ENCODE measurements at regions not wholly inside any gene's neighbourhood (a gene's known extent, or its start where the extent isn't known, plus 50 kb on each side); places are given as distances from the start of the nearest gene placed in this dataset.

GRCh38 chr9:27880635-27881034, 307.4 kb upstream of the C9orf72 start:
- no peak for DNase-seq (ENCODE audit: low read depth)

GRCh38 chr9:27888661-27889295, 315.5 kb upstream of the C9orf72 start:
- no peak for DNase-seq (ENCODE audit: low read depth)

DNA sequence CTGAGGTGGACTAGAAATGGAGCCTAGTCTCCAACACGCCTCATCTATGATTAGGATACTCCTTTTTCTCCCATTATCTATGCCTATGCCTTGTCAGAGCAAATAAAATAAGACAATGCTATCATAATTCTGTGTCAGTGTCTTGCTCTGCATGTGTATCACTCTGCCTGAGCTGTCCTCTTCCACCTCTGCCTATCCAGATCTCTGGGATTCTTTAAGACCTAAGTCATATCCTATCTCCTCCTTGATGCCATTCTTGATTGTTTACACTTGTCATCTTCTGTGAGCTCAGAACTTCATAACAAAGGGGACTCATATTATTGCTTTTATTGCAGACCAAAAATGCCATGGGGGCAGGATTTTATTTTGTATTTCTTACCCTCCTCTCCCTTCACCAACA, 351.2 kb upstream of the C9orf72 start:
- DNase-seq (ENCODE audit: low read depth): peak; percentile 8

DNA sequence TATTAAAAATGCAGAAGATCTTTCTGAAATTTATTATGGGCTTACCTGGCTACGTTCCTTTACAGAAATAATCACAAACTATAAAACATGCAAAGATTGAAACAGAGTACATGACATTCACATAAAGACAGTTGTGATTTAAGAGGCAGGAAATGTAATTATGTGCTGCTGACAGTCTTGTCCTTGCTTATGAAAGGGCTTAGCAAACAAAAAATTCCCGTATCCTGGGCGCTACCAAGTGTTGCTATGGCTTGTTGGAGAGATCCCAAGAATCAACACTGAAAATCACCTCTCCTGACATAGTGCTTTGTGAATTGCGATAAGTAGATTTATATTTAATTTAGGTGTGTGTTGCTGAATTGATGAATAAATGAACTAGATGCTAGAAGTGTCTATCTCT, 352.5 kb upstream of the C9orf72 start:
- no peak for DNase-seq (ENCODE audit: low read depth)

- no peak for DNase-seq (ENCODE audit: low read depth)
These were observed 356.6 kb upstream of the C9orf72 start for GRCh38 chr9:27929841-27930240.

DNA sequence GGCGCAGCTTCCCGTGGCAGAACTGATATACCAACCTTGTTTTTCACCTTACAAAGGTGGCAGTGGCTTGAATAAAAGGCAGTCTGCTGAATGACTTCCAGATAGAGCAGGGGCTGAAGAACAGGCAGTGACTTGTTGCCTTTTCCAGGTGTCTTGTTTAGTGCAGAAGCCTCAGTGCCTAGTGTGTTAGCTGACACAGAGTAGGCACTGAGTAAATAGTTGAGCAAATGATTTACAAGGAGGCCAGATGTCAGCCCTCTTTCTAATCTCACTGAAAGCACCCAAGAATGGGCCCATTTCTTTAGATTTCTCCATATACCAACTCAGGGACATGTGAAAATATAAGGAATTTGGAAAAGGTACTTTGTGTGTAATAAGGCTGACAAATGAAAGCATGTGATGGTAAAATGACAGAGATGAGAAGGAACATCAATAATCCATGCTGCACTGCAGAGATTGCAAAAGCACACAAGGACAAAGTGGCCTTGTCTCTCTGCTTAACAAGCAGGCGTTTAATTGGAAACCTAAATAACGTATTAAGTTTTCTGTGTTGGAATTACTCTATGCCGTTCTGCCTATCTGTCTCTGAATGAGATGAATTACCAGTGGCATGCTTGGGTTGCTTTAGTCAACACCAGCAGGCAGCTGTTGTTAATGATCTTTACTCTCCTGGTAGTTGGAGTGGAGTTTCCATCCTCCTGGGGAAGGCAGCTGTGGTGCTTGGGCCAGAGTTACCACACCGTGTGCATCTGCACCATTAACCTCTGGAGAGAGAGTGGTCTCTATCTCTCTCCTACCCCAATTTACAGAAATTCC, 360.1 kb upstream of the C9orf72 start:
- no peak for DNase-seq (ENCODE audit: low read depth)

- no peak for DNase-seq (ENCODE audit: low read depth)
These were observed 361.2 kb upstream of the C9orf72 start for GRCh38 chr9:27934471-27934870.

DNA sequence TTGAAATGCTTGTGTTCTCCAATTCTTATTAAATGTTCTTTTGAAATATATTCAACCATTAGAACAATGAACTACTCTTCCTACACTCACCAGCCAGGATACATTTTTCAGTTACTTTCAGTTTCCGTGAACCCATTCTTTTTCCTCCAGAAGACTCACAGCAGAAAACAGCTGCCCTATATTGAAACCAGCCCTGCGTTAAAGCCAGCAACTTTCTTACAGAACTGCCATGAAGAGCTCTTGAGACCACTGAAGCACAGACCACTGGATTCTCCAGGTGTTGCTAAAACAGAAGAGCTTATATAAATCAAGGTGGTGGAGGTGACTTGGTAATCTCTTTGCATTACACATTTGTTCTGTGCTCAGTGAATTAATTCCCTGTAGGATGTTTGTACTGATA, 365.9 kb upstream of the C9orf72 start:
- no peak for DNase-seq (ENCODE audit: low read depth)

- DNase-seq (ENCODE audit: low read depth): no peak
These were observed 367.3 kb upstream of the C9orf72 start for GRCh38 chr9:27940535-27940934.

- DNase-seq (ENCODE audit: low read depth): no peak
These were observed 370.2 kb upstream of the C9orf72 start for GRCh38 chr9:27943501-27943900.

- DNase-seq (ENCODE audit: low read depth): no peak
These were observed 372.1 kb upstream of the C9orf72 start for GRCh38 chr9:27945386-27945785.

DNA sequence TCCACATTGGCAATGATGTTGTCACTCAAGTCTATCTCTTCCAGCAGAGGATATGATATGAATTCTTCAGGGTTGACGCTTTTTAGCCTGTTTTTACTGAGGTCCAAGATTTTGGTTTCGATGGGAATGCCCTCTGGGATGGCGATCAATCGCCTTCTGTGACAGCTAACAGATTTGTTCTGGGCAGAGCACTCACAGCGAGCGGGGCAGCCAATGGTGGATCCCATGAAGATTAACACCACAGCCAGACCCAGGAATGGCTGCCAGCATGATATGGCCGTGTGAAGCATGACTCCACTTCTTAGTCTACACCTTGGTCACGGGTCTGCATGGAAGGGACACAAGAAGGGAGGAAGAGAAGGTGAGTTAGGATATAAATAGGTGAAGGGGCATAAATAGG, 377.1 kb upstream of the C9orf72 start:
- no peak for DNase-seq (ENCODE audit: low read depth)

- no peak for DNase-seq (ENCODE audit: low read depth)
These were observed 381.6 kb upstream of the C9orf72 start for GRCh38 chr9:27954858-27955257.

GRCh38 chr9:27963836-27964235, 390.6 kb upstream of the C9orf72 start:
- DNase-seq (ENCODE audit: low read depth): no peak

DNA sequence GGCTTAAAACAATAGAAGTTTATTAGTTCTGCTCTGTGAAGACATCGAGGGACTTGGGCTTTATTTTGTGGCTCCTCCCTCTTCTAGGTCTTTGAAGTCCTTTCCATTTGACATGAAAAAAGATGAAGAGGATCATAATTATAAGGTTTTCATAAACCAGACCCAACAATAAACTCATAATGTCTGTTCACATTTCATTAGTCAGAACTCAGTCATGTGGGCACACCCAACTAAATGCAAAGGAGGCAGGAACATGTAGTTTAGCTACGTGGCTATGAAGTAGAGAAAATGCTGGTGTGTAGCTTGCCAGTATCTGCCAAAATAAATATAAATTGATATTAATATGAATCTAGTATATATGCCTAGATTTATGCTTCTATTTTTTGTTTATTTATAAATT, 393.9 kb upstream of the C9orf72 start:
- no peak for DNase-seq (ENCODE audit: low read depth)

DNA sequence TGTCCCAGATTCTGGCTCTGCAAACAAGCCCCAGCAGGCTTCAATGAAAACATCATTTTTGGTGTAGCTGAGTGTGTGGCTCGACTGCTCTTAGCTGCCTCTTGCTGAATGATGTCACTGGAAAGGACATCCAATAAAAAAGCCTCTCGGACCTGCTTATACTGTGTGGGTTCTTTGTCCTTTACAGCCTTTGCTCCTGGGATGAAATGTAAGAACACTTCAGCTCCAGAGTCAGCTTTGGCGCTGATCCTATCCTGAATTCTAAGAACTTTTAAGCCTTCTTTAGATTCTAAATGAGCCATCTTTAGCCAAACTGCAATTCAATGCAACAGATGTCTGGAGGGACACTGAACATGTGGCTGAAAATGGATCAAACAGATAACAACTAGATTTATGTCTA, 404.6 kb upstream of the C9orf72 start:
- no peak for DNase-seq (ENCODE audit: low read depth)

DNA sequence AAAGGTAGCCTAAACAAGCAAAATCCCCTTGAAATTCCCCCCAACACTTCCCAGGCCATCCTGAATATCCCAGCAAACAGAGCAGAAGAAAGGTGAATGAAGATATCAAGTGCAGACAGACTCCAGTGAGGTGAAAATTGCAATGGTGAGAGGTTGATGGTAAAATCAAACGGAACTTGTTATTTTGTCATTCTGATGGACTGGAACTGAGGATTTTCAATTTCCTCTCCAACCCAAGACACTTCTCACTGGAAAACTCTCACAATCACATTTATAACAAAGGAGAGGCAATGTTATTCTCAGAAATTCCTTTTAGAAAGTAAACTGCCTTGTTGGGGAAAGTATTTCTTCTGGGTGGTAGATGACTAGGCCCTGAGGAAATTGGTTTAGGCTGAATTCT, 412.4 kb upstream of the C9orf72 start:
- no peak for DNase-seq (ENCODE audit: low read depth)

DNA sequence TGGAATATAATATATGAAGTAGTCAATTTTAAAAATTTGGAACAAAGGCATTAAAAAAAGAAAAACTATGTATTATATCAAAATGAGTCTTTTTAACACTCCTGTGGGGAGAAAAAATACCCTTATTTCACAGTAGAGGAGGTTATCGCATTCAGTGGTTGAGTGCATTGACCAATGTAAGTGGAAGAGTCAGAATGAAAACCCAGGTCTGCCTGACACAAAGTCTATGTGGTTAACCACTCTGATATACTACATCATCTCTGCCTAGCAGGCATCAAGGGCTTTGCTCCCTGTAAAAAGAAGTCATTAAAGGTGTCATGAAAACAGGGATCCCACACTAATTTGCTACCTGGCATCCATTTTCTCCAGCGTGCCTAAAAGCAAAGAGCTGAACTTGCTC, 417.2 kb upstream of the C9orf72 start:
- no peak for DNase-seq (ENCODE audit: low read depth)

DNA sequence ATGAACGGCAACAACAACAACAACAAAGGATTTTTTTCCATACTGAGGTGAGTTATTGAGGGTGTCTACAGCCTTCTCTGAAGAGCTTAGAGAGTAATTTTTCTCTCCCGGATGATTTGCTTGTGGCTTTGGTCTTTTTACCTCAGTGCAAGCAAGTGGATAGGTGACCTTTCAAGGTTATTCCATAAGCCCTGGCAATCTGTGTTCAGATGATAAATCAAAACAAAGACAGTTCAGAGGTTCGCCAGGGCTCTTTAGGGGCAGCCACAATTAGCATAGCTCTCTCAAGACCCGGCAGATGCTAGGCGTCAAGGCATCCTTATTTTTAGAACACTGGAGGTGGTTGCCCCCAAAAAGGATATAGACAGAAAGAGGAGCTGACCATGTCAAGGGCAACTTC, 417.9 kb upstream of the C9orf72 start:
- no peak for DNase-seq (ENCODE audit: low read depth)

GRCh38 chr9:28001096-28001495, 427.8 kb upstream of the C9orf72 start:
- DNase-seq (ENCODE audit: low read depth): no peak

GRCh38 chr9:28004900-28005299, 431.6 kb upstream of the C9orf72 start:
- no peak for DNase-seq (ENCODE audit: low read depth)

DNA sequence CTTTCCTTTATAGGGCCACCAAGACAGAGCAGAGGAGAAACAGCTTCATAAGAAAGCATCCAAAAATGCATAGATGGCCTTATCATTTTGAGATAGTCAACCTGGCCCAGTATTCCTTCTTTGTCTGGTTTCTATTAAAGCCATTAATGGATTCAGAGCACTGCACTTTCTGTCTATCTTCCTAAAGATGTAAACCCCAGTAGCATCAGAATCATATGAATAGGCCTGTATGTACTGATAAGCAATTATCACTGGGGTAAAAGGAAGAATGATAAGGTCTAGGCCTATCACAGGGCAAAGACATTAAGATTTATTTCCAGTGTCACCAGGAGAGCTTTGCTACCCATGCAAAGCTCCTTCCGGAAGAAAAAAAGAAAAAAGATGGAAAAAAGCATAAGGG, 432.5 kb upstream of the C9orf72 start:
- no peak for DNase-seq (ENCODE audit: low read depth)

- no peak for DNase-seq (ENCODE audit: low read depth)
These were observed 434.0 kb upstream of the C9orf72 start for GRCh38 chr9:28007097-28007817.
